Keratinocyte (primary cell): ENCODE measurements at regions not wholly inside any gene's neighbourhood (a gene's known extent, or its start where the extent isn't known, plus 50 kb on each side); places are given as distances from the start of the nearest gene placed in this dataset.

Experiments used
- DNase-seq: peaks from one replicate; pipeline ENCODE4 v3.0.0-alpha.2; 2011; ENCODE audit warnings: low read depth, missing footprints, low spot score
- FAIRE-seq: peaks from 2 replicates; lab custom pipeline; 2011; peaks lifted over from hg19 to GRCh38; lab: Jason Lieb, UNC
- H2AFZ ChIP-seq: 2 replicates; pipeline ENCODE4 v1.6.0; 2012; ENCODE audit warnings: low read length, control low read depth, inconsistent platforms; ENCODE audit not compliant: control insufficient read depth
- H3K27ac ChIP-seq: 2 replicates; pipeline ENCODE4 v1.5.1; 2011; ENCODE audit warnings: low read length; ENCODE audit not compliant: control insufficient read depth, insufficient read depth
- H3K27me3 ChIP-seq: 3 replicates; pipeline ENCODE4 v1.6.0; 2011; ENCODE audit warnings: low read length; ENCODE audit not compliant: control insufficient read depth, insufficient read depth; ENCODE audit errors: extremely low read depth
- H3K36me3 ChIP-seq, 2 experiments: 2 replicates in 1 of 2; 3 replicates in 1 of 2; pipeline ENCODE4 v1.5.1; 2011; ENCODE audit warnings: low read length in 2 of 2, mild to moderate bottlenecking in 1 of 2; ENCODE audit not compliant: control insufficient read depth in 2 of 2, insufficient read depth in 2 of 2; ENCODE audit errors: extremely low read depth in 1 of 2
- H3K4me1 ChIP-seq: 3 replicates; pipeline ENCODE4 v1.5.1; 2011; ENCODE audit warnings: low read length; ENCODE audit not compliant: control insufficient read depth, insufficient read depth; ENCODE audit errors: extremely low read depth
- H3K4me2 ChIP-seq: 3 replicates; pipeline ENCODE4 v1.6.0; 2011; ENCODE audit warnings: low read depth, low read length; ENCODE audit not compliant: control insufficient read depth, insufficient read depth; ENCODE audit errors: extremely low read depth
- H3K4me3 ChIP-seq, 3 experiments: fragments of 200-600 bp in 1 of 3; sonication (generic) in 1 of 3; 2 replicates in 2 of 3; 3 replicates in 1 of 3; pipeline ENCODE4 v1.5.1; 2011 to 2016; ENCODE audit warnings: low read length in 3 of 3, mild to moderate bottlenecking in 3 of 3, control low read depth in 2 of 3, inconsistent platforms in 1 of 3, low read depth in 1 of 3, mixed read lengths in 1 of 3, mixed run types in 1 of 3, moderate library complexity in 1 of 3; ENCODE audit not compliant: control insufficient read depth in 2 of 3, insufficient read depth in 2 of 3; ENCODE audit errors: extremely low read depth in 1 of 3
- H3K79me2 ChIP-seq: 2 replicates; pipeline ENCODE4 v1.6.0; 2012; ENCODE audit warnings: low read length; ENCODE audit not compliant: control insufficient read depth, insufficient read depth
- H3K9ac ChIP-seq: 3 replicates; pipeline ENCODE4 v1.6.0; 2011; ENCODE audit warnings: low read length; ENCODE audit not compliant: control insufficient read depth, insufficient read depth; ENCODE audit errors: extremely low read depth
- H3K9me1 ChIP-seq: 3 replicates; pipeline ENCODE4 v1.6.0; 2011; ENCODE audit warnings: low read length; ENCODE audit not compliant: control insufficient read depth, insufficient read depth; ENCODE audit errors: extremely low read depth
- H3K9me3 ChIP-seq: 2 replicates; pipeline ENCODE4 v1.5.1; 2012; ENCODE audit warnings: low read depth, low read length; ENCODE audit not compliant: control insufficient read depth
- H4K20me1 ChIP-seq: 3 replicates; pipeline ENCODE4 v1.6.0; 2011; ENCODE audit warnings: low read length; ENCODE audit not compliant: control insufficient read depth, insufficient read depth; ENCODE audit errors: extremely low read depth
- CTCF ChIP-seq, 3 experiments: IDR thresholded peaks in 1 of 3; conservative IDR thresholded peaks in 1 of 3; optimal IDR thresholded peaks in 1 of 3; 2 replicates in 2 of 3; 3 replicates in 1 of 3; pipeline versions ENCODE3 to v1.5.1; 2011; ENCODE audit warnings: low read length in 3 of 3, mild to moderate bottlenecking in 3 of 3, moderate library complexity in 2 of 3, control low read depth in 1 of 3, inconsistent platforms in 1 of 3; ENCODE audit not compliant: insufficient read depth in 2 of 3; ENCODE audit errors: extremely low read depth in 1 of 3
- EZH2 ChIP-seq: IDR thresholded peaks from one replicate; pipeline ENCODE4 v1.6.1; 2012; ENCODE audit warnings: inconsistent platforms, mild to moderate bottlenecking, low read length, moderate library complexity
- dilution Hi-C: fragments of 300-500 bp; cut with MboI; formaldehyde crosslinking; loops from one replicate; pipeline ENCODE4 v1.7.0; 2020; ENCODE audit warnings: low sequenced_read_pairs; ENCODE audit not compliant: extremely low pct_ligation_motif_present

DNA sequence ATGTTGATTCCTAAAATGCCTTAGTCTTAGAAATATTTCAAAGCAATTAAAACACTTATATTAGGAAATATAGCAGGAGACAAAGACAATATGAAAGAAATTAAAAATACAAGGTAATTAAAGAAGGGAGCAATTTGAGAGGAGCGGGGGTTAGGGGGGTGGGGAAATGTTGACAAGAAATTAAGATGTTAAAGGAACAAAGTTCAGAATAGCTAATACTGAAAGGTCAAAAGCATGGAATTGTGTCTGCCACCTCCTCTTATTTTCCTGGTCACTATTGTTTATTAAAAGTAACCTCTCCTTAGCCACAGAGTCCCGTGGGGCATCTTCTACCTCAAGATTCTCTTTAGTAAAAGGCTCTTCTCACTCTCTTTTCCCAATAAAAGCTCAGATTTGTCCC is 244.1 kb downstream of the MREG start:
- Histone ChIP-seq H3K4me2 (no peak overlapping the region), H3K4me1 (peaks cover 3% of the 10 kb centered on the region), H3K79me2 (no peaks in the 10 kb centered on the region), H2AFZ (no peak overlapping the region), H3K27me3 (no peaks in the 10 kb centered on the region), H3K9me3 (no peaks in the 10 kb centered on the region), H3K9ac (no peak overlapping the region), H4K20me1 (no peaks in the 10 kb centered on the region), H3K4me3 (no peak overlapping the region), H3K27ac (no peak overlapping the region), H3K36me3 (no peaks in the 10 kb centered on the region), H3K9me1 (no peaks in the 10 kb centered on the region)
- dilution Hi-C loops, result no loop called here
- no peak for TF ChIP-seq EZH2
- TF ChIP-seq CTCF (optimal IDR thresholded peaks at IDR 0.05 in 1 of 3, IDR thresholded peaks at IDR 0.05 in 1 of 3, conservative IDR thresholded peaks at IDR 0.05 in 1 of 3; ENCODE audit: extremely low read depth in 1 of 3, insufficient read depth in 2 of 3, low read length in 3 of 3), result no peak
- FAIRE-seq (no peak), DNase-seq (no peak)

GRCh38 chr2:215767625-215768024 is 245.7 kb downstream of the MREG start:
- dilution Hi-C loops, result no loop called here
- H3K4me2 ChIP-seq, result no peak overlapping the region
- DNase-seq (no peak), FAIRE-seq (no peak)
- H3K9ac ChIP-seq, result no peak overlapping the region
- H4K20me1 ChIP-seq, result no peaks in the 10 kb centered on the region
- H3K9me3 ChIP-seq, result no peaks in the 10 kb centered on the region
- no peak overlapping the region for H3K4me3 ChIP-seq
- H3K9me1 ChIP-seq, result no peaks in the 10 kb centered on the region
- no peak overlapping the region for H2AFZ ChIP-seq
- H3K79me2 ChIP-seq, result no peaks in the 10 kb centered on the region
- TF ChIP-seq CTCF (optimal IDR thresholded peaks at IDR 0.05 in 1 of 3, IDR thresholded peaks at IDR 0.05 in 1 of 3, conservative IDR thresholded peaks at IDR 0.05 in 1 of 3; ENCODE audit: extremely low read depth in 1 of 3, insufficient read depth in 2 of 3, low read length in 3 of 3), result no peak
- TF ChIP-seq EZH2, result no peak
- peaks cover 6% of the 10 kb centered on the region for H3K4me1 ChIP-seq
- H3K27me3 ChIP-seq, result no peaks in the 10 kb centered on the region
- no peaks in the 10 kb centered on the region for H3K36me3 ChIP-seq
- no peak overlapping the region for H3K27ac ChIP-seq
